Adipocyte (in vitro differentiated cells): ENCODE measurements at regions not wholly inside any gene's neighbourhood (a gene's known extent, or its start where the extent isn't known, plus 50 kb on each side); places are given as distances from the start of the nearest gene placed in this dataset.
A peak's percentile ranks its signal among the peaks of the same experiment; 100 is the strongest.

Source experiments
- DNase-seq: peaks from one replicate; pipeline ENCODE4 v3.0.0-alpha.2; 2015; ENCODE audit warnings: low read depth
- H3K27me3 ChIP-seq: replicated peaks from 2 replicates; pipeline ENCODE4 v1.7.0; 2013; ENCODE audit warnings: mild to moderate bottlenecking, low read length, moderate library complexity; ENCODE audit not compliant: control insufficient read depth, insufficient read depth
- H3K36me3 ChIP-seq: 2 replicates; pipeline ENCODE4 v1.7.0; 2013; ENCODE audit warnings: low read length, mild to moderate bottlenecking, moderate library complexity; ENCODE audit not compliant: control insufficient read depth, insufficient read depth, severe bottlenecking
- H3K4me1 ChIP-seq: 2 replicates; pipeline ENCODE4 v1.7.0; 2013; ENCODE audit warnings: mild to moderate bottlenecking, low read length, moderate library complexity; ENCODE audit not compliant: control insufficient read depth, insufficient read depth
- H3K4me3 ChIP-seq: 2 replicates; pipeline ENCODE4 v1.7.0; 2013; ENCODE audit warnings: mild to moderate bottlenecking, low read length, moderate library complexity
- H3K9ac ChIP-seq: 2 replicates; pipeline ENCODE4 v1.7.0; 2013; ENCODE audit warnings: mild to moderate bottlenecking, low read length, moderate library complexity
- H3K9me3 ChIP-seq: 2 replicates; pipeline ENCODE4 v1.7.0; 2013; ENCODE audit warnings: mild to moderate bottlenecking, low read length, moderate library complexity; ENCODE audit not compliant: control insufficient read depth

GRCh38 chr5:173796721-173797495 is 91.2 kb upstream of the CPEB4 start:
- no peak for DNase-seq
- Histone ChIP-seq H3K4me1 (no peaks in the 10 kb centered on the region), H3K9me3 (no peaks in the 10 kb centered on the region)

GRCh38 chr5:173798127-173798810 is 89.9 kb upstream of the CPEB4 start:
- no peaks in the 10 kb centered on the region for H3K9me3 ChIP-seq
- no peak overlapping the region for H3K9ac ChIP-seq
- H3K36me3 ChIP-seq: no peaks in the 10 kb centered on the region
- H3K4me1 ChIP-seq: peaks cover 6% of the 10 kb centered on the region
- DNase-seq: no peak
- no peak overlapping the region for H3K4me3 ChIP-seq
- no peaks in the 10 kb centered on the region for H3K27me3 ChIP-seq

More at GRCh38 chr5:173796721-173797495, 91.2 kb upstream of the CPEB4 start:
- Histone ChIP-seq H3K4me3 (no peak overlapping the region), H3K9ac (no peak overlapping the region), H3K27me3 (no peaks in the 10 kb centered on the region), H3K36me3 (no peaks in the 10 kb centered on the region)

GRCh38 chr5:173800340-173800739 is 87.8 kb upstream of the CPEB4 start:
- Histone ChIP-seq H3K9me3 (peaks cover 8% of the 10 kb centered on the region), H3K9ac (no peak overlapping the region), H3K27me3 (no peaks in the 10 kb centered on the region), H3K4me1 (peaks cover 6% of the 10 kb centered on the region), H3K4me3 (no peak overlapping the region), H3K36me3 (no peaks in the 10 kb centered on the region)
- no peak for DNase-seq

- Histone ChIP-seq H3K9ac (no peak overlapping the region), H3K9me3 (peaks cover 10% of the 10 kb centered on the region), H3K4me3 (no peak overlapping the region), H3K36me3 (no peaks in the 10 kb centered on the region), H3K27me3 (no peaks in the 10 kb centered on the region), H3K4me1 (peaks cover 8% of the 10 kb centered on the region)
- no peak for DNase-seq
These were observed 87.1 kb upstream of the CPEB4 start for GRCh38 chr5:173801006-173801405.

GRCh38 chr5:173802670-173803165 is 85.4 kb upstream of the CPEB4 start:
- H3K4me1 ChIP-seq: peaks cover 22% of the 10 kb centered on the region
- peak; percentile 72 for DNase-seq
- no peak overlapping the region for H3K4me3 ChIP-seq
- H3K27me3 ChIP-seq: no peaks in the 10 kb centered on the region
- peaks cover 10% of the 10 kb centered on the region for H3K9me3 ChIP-seq
- no peaks in the 10 kb centered on the region for H3K36me3 ChIP-seq
- H3K9ac ChIP-seq: no peak overlapping the region

GRCh38 chr5:173804579-173804978 is 83.6 kb upstream of the CPEB4 start:
- Histone ChIP-seq H3K9ac (no peak overlapping the region), H3K4me1 (peaks cover 39% of the 10 kb centered on the region), H3K9me3 (peaks cover 10% of the 10 kb centered on the region), H3K27me3 (no peaks in the 10 kb centered on the region), H3K4me3 (no peak overlapping the region), H3K36me3 (no peaks in the 10 kb centered on the region)
- no peak for DNase-seq

- no peaks in the 10 kb centered on the region for H3K27me3 ChIP-seq
- peaks cover 43% of the 10 kb centered on the region for H3K4me1 ChIP-seq
- H3K4me3 ChIP-seq: no peak overlapping the region
- H3K9ac ChIP-seq: peak overlapping the region; percentile 18
- peaks cover 10% of the 10 kb centered on the region for H3K9me3 ChIP-seq
- no peak for DNase-seq
- H3K36me3 ChIP-seq: no peaks in the 10 kb centered on the region
These were observed 81.7 kb upstream of the CPEB4 start for GRCh38 chr5:173806270-173807035.

- no peak for DNase-seq
- Histone ChIP-seq H3K4me1 (peaks cover 43% of the 10 kb centered on the region), H3K36me3 (no peaks in the 10 kb centered on the region), H3K27me3 (no peaks in the 10 kb centered on the region), H3K9ac (no peak overlapping the region), H3K4me3 (no peak overlapping the region), H3K9me3 (peaks cover 10% of the 10 kb centered on the region)
These were observed 80.9 kb upstream of the CPEB4 start for GRCh38 chr5:173807181-173807655.

GRCh38 chr5:173808079-173808808 is 79.9 kb upstream of the CPEB4 start:
- no peak for DNase-seq
- no peak overlapping the region for H3K4me3 ChIP-seq
- no peaks in the 10 kb centered on the region for H3K36me3 ChIP-seq
- peaks cover 47% of the 10 kb centered on the region for H3K4me1 ChIP-seq
- H3K27me3 ChIP-seq: no peaks in the 10 kb centered on the region
- H3K9ac ChIP-seq: peak overlapping the region; percentile 27
- peaks cover 10% of the 10 kb centered on the region for H3K9me3 ChIP-seq

GRCh38 chr5:173809014-173809413 is 79.1 kb upstream of the CPEB4 start:
- H3K9ac ChIP-seq: peak overlapping the region; percentile 31
- H3K27me3 ChIP-seq: no peaks in the 10 kb centered on the region
- peaks cover 10% of the 10 kb centered on the region for H3K9me3 ChIP-seq
- peaks cover 48% of the 10 kb centered on the region for H3K4me1 ChIP-seq
- no peak overlapping the region for H3K4me3 ChIP-seq
- DNase-seq: no peak
- H3K36me3 ChIP-seq: no peaks in the 10 kb centered on the region
